Osteocyte (in vitro differentiated cells): ENCODE measurements at regions not wholly inside any gene's neighbourhood (a gene's known extent, or its start where the extent isn't known, plus 50 kb on each side); places are given as distances from the start of the nearest gene placed in this dataset.

Source experiments
- DNase-seq: peaks from one replicate; pipeline ENCODE4 v3.0.0; 2021; ENCODE audit warnings: mixed read lengths; ENCODE audit not compliant: unreplicated experiment; ENCODE audit errors: extremely low spot score
- H3K27ac Mint-ChIP-seq: one replicate; pipeline ENCODE4 v1.8.0; 2021; ENCODE audit warnings: mild to moderate bottlenecking, mixed read lengths; ENCODE audit not compliant: unreplicated experiment
- H3K27me3 Mint-ChIP-seq: one replicate; pipeline ENCODE4 v1.8.0; 2021; ENCODE audit warnings: mixed read lengths; ENCODE audit not compliant: unreplicated experiment
- H3K36me3 Mint-ChIP-seq: one replicate; pipeline ENCODE4 v1.8.0; 2021; ENCODE audit warnings: mixed read lengths; ENCODE audit not compliant: unreplicated experiment
- H3K4me1 Mint-ChIP-seq: one replicate; pipeline ENCODE4 v1.8.0; 2021; ENCODE audit warnings: mixed read lengths; ENCODE audit not compliant: unreplicated experiment
- H3K4me3 Mint-ChIP-seq: one replicate; pipeline ENCODE4 v1.8.0; 2021; ENCODE audit warnings: mild to moderate bottlenecking, moderate library complexity, mixed read lengths; ENCODE audit not compliant: unreplicated experiment
- H3K9me3 Mint-ChIP-seq: one replicate; pipeline ENCODE4 v1.8.0; 2021; ENCODE audit warnings: mixed read lengths; ENCODE audit not compliant: unreplicated experiment
- TF ChIP-seq, protein P1 (sequence below): fragments of 200-600 bp; sonication (generic); IDR thresholded peaks from 2 replicates; pipeline ENCODE4 v1.5.0; 2021; ENCODE audit warnings: antibody characterized with exemption, mild to moderate bottlenecking, moderate library complexity

DNA sequence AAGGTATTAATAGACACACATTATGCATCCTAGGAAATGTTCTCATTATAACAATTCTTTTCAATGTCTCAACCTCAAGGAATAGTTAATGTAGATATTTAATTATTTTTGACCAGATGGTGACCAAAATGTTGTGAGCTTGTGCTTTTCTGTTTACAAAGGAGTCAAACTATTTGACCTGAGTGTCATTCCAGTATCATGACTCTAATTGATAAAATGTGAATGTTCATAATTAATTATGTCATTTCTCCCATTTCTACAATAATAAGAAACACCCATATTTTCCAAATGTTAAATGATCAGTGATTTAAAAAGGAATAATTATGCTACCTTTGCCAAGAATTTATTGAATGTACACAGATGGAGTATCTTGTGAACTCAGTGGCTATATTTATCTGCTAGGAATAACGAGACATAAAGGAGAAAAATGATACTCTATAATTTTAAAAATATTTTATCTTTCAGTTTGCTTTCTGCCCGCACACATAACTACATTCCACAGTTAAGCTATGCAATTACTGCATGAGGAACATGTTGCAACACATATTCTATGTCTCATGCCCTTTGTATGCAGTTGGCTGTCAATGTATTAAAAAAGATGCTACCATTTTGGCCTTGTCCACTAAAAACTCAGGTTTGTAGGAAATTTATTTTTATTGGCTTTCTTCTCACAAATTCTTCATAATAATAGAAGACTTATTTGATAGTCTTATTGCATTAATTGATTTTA is 376.7 kb upstream of the CCDC179 start:
- TF ChIP-seq, protein P1, sequence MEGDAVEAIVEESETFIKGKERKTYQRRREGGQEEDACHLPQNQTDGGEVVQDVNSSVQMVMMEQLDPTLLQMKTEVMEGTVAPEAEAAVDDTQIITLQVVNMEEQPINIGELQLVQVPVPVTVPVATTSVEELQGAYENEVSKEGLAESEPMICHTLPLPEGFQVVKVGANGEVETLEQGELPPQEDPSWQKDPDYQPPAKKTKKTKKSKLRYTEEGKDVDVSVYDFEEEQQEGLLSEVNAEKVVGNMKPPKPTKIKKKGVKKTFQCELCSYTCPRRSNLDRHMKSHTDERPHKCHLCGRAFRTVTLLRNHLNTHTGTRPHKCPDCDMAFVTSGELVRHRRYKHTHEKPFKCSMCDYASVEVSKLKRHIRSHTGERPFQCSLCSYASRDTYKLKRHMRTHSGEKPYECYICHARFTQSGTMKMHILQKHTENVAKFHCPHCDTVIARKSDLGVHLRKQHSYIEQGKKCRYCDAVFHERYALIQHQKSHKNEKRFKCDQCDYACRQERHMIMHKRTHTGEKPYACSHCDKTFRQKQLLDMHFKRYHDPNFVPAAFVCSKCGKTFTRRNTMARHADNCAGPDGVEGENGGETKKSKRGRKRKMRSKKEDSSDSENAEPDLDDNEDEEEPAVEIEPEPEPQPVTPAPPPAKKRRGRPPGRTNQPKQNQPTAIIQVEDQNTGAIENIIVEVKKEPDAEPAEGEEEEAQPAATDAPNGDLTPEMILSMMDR = no peak
- Mint-ChIP-seq H3K9me3 (no peaks in the 10 kb centered on the region), H3K27me3 (peaks cover 3% of the 10 kb centered on the region), H3K36me3 (no peaks in the 10 kb centered on the region), H3K4me3 (no peak overlapping the region), H3K4me1 (peaks cover 14% of the 10 kb centered on the region), H3K27ac (no peak overlapping the region)
- no peak for DNase-seq

DNA sequence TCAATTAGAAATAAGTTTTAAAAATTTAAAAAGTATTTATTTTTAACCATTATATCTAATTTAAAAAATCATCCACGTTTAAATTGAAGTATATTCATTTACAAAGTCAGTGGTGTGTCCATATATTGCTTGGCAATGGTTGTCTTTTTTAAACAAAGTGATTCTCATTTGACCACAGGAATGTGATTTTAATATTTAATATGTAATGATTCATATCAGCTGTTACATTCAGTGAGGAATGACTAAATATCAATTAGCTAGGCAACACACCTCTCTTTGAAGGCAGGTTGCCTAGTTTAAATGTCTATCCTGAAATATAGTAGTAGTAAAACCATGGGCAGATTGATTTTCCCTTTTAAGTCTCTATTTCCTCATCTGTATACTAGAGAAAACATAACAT is 392.2 kb upstream of the CCDC179 start:
- DNase-seq = no peak
- TF ChIP-seq, protein P1 = no peak
- Mint-ChIP-seq H3K4me1 (no peaks in the 10 kb centered on the region), H3K4me3 (no peak overlapping the region), H3K36me3 (no peaks in the 10 kb centered on the region), H3K27ac (no peak overlapping the region), H3K27me3 (peaks cover 12% of the 10 kb centered on the region), H3K9me3 (no peaks in the 10 kb centered on the region)

DNA sequence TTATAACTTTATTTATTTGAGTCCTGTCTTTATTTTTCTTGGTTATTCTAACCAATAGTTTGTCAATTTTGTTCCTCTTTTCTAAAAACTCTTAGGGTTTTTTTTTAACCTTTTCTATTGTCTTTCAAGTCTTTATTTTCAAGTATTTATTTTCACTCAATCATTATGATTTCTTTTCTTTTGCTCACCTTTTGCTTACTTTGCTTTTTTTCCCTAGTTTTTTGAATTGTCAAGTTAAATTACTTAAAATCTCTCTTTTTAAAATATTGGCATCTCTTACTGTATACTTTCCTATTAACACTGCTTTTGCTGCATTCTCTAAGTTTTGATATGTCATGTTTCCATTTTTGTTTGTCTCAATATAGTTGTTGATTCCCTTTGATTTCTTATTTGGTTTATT is 396.8 kb upstream of the CCDC179 start:
- TF ChIP-seq, protein P1 = no peak
- H3K4me1 Mint-ChIP-seq = no peaks in the 10 kb centered on the region
- no peaks in the 10 kb centered on the region for H3K9me3 Mint-ChIP-seq
- no peak overlapping the region for H3K27ac Mint-ChIP-seq
- H3K27me3 Mint-ChIP-seq = peaks cover 6% of the 10 kb centered on the region
- H3K36me3 Mint-ChIP-seq = no peaks in the 10 kb centered on the region
- DNase-seq = no peak
- H3K4me3 Mint-ChIP-seq = no peak overlapping the region

DNA sequence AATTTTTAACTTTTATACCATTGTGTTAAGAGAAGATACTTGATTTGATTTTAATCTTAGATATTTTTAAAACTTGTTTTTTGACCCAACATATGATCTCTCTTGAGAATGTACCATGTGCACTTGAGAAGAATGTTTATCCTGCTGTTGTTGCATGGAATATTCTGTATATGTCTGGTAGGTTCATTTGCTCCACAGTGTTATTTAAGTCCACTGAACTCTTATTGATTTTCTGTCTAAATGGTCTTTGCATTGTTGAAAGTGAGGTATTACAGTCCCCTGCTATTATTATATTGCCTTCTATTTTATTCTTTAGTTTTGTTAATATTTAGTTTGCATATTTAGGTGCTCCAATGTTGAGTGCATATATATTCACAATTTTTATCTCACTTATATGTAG is 397.3 kb upstream of the CCDC179 start:
- H3K9me3 Mint-ChIP-seq = no peaks in the 10 kb centered on the region
- no peaks in the 10 kb centered on the region for H3K36me3 Mint-ChIP-seq
- TF ChIP-seq, protein P1 = no peak
- peaks cover 6% of the 10 kb centered on the region for H3K27me3 Mint-ChIP-seq
- H3K4me3 Mint-ChIP-seq = no peak overlapping the region
- no peak overlapping the region for H3K27ac Mint-ChIP-seq
- no peaks in the 10 kb centered on the region for H3K4me1 Mint-ChIP-seq
- DNase-seq = no peak

DNA sequence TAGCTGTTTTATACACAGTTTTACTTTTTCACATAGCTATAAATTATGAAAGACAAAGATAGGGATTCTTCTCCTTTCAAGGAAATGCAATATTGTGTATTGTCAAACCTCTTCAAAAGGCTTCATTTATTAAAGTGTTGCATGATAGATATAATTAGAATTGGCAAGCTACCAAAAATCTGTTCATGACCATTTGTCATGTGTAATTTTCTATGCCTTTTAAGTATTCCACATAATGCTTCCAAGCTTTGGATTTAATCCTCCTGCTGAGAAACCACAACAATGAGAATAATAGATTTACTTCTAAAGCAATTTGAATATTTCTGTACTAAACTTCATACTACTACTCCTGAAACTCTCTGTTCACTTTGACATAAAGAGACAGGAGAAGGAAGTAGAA is 403.2 kb upstream of the CCDC179 start:
- no peaks in the 10 kb centered on the region for H3K36me3 Mint-ChIP-seq
- H3K27me3 Mint-ChIP-seq = peaks cover 4% of the 10 kb centered on the region
- no peak for DNase-seq
- TF ChIP-seq, protein P1 = no peak
- no peaks in the 10 kb centered on the region for H3K4me1 Mint-ChIP-seq
- H3K4me3 Mint-ChIP-seq = no peak overlapping the region
- no peaks in the 10 kb centered on the region for H3K9me3 Mint-ChIP-seq
- no peak overlapping the region for H3K27ac Mint-ChIP-seq
